ENCODE measurements at regions not wholly inside any gene's neighbourhood (a gene's known extent, or its start where the extent isn't known, plus 50 kb on each side); places are given as distances from the start of the nearest gene placed in this dataset.

GRCh38 chr9:31807574-31808256 lies 576.7 kb upstream of the ACO1 start:
- TF ChIP-seq, protein P1, sequence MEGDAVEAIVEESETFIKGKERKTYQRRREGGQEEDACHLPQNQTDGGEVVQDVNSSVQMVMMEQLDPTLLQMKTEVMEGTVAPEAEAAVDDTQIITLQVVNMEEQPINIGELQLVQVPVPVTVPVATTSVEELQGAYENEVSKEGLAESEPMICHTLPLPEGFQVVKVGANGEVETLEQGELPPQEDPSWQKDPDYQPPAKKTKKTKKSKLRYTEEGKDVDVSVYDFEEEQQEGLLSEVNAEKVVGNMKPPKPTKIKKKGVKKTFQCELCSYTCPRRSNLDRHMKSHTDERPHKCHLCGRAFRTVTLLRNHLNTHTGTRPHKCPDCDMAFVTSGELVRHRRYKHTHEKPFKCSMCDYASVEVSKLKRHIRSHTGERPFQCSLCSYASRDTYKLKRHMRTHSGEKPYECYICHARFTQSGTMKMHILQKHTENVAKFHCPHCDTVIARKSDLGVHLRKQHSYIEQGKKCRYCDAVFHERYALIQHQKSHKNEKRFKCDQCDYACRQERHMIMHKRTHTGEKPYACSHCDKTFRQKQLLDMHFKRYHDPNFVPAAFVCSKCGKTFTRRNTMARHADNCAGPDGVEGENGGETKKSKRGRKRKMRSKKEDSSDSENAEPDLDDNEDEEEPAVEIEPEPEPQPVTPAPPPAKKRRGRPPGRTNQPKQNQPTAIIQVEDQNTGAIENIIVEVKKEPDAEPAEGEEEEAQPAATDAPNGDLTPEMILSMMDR (IDR thresholded peaks at IDR 0.05; ENCODE audit: low read depth, low read length): no peak
- no peak overlapping the region for H3K4me3 ChIP-seq (ENCODE audit: low read depth, low read length)

GRCh38 chr9:31808766-31809165 lies 575.7 kb upstream of the ACO1 start:
- no peak overlapping the region for H3K4me3 ChIP-seq (ENCODE audit: low read depth, low read length)
- TF ChIP-seq, protein P1 (IDR thresholded peaks at IDR 0.05; ENCODE audit: low read depth, low read length): no peak

- no peak overlapping the region for H3K4me3 ChIP-seq (ENCODE audit: low read depth, low read length)
- TF ChIP-seq, protein P1 (IDR thresholded peaks at IDR 0.05; ENCODE audit: low read depth, low read length): no peak
Observed at GRCh38 chr9:31820426-31820825, 564.0 kb upstream of the ACO1 start.

GRCh38 chr9:31821583-31821982 lies 562.9 kb upstream of the ACO1 start:
- no peak overlapping the region for H3K4me3 ChIP-seq (ENCODE audit: low read depth, low read length)
- TF ChIP-seq, protein P1 (IDR thresholded peaks at IDR 0.05; ENCODE audit: low read depth, low read length): no peak

GRCh38 chr9:31823365-31823764 lies 561.1 kb upstream of the ACO1 start:
- H3K4me3 ChIP-seq (ENCODE audit: low read depth, low read length): no peak overlapping the region
- TF ChIP-seq, protein P1 (IDR thresholded peaks at IDR 0.05; ENCODE audit: low read depth, low read length): no peak

DNA sequence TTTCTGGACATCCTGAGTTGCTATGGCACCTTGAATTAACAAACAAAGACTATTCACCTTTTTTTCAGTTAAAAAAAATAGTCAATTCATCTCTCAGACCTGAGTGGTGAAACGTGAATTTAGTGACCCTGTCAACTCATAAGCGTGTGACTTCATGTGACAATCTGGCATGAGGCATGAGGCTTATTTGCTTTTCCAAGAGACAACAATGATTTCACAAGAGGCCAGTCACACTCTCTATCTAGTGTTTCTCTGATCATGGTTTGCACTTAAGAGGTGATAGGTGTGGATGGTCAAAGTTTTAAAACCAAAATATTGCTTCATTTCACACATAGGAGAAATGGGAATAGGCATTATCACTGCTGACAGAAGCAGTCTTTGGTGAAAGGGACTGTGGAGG lies 559.6 kb upstream of the ACO1 start:
- TF ChIP-seq, protein P1 (IDR thresholded peaks at IDR 0.05; ENCODE audit: low read depth, low read length): no peak
- no peak overlapping the region for H3K4me3 ChIP-seq (ENCODE audit: low read depth, low read length)

- TF ChIP-seq, protein P1 (IDR thresholded peaks at IDR 0.05; ENCODE audit: low read depth, low read length): no peak
Observed at GRCh38 chr9:31837211-31837610, 547.2 kb upstream of the ACO1 start.

More at GRCh38 chr9:31837211-31837610, 547.2 kb upstream of the ACO1 start:
- H3K4me3 ChIP-seq (ENCODE audit: low read depth, low read length): no peak overlapping the region

Measured in WI38 (cell line).